Testis (tissue), 2 donors: ENCODE measurements at regions not wholly inside any gene's neighbourhood (a gene's known extent, or its start where the extent isn't known, plus 50 kb on each side); places are given as distances from the start of the nearest gene placed in this dataset.
"Not testable (repeated sequence)": the region's sequence is repeated elsewhere in the genome, so short reads cannot be mapped to it uniquely, and the experiment has no call there.

ENCODE experiments used
- DNase-seq: peaks from one replicate; pipeline ENCODE4 v3.0.0-alpha.2; 2019
- H3K27ac ChIP-seq, 2 donors: fragments of 200-600 bp; sonication (generic); one replicate each; pipeline ENCODE4 v1.5.1; 2019
- H3K27me3 ChIP-seq: fragments of 200-600 bp; sonication (generic); one replicate; pipeline ENCODE4 v1.5.1; 2019
- H3K36me3 ChIP-seq: fragments of 200-600 bp; sonication (generic); one replicate; pipeline ENCODE4 v1.5.1; 2017; ENCODE audit warnings: low read depth; ENCODE audit errors: missing control alignments
- H3K4me1 ChIP-seq: fragments of 200-600 bp; sonication (generic); one replicate; pipeline ENCODE4 v1.5.1; 2019
- H3K4me3 ChIP-seq, 2 donors: fragments of 200-600 bp; sonication (generic); one replicate each; pipeline ENCODE4 v1.5.1; 2017 to 2019
- H3K9me3 ChIP-seq: fragments of 200-600 bp; sonication (generic); one replicate; pipeline ENCODE4 v1.5.1; 2017
- POLR2A ChIP-seq: fragments of 450-650 bp; IDR thresholded peaks from one replicate; pipeline ENCODE4 v1.6.1; 2017; ENCODE audit warnings: antibody characterized with exemption, mild to moderate bottlenecking, moderate library complexity
- WGBS, 2 donors: methylation state at CpG; one replicate each; pipeline ENCODE4 v1.1.5; 2018; 5-methylcytosine and 5-hydroxymethylcytosine counted together
- intact Hi-C: fragments of 100-400 bp; cut with DNase I; formaldehyde crosslinking; loops from one replicate; pipeline ENCODE4 v1.15.1; 2023; ENCODE audit warnings: low total_unique reads
- TF ChIP-seq, protein P1 (sequence below), 3 experiments: fragments of 450-650 bp in 2 of 3; fragments of 200-600 bp in 1 of 3; sonication (generic) in 1 of 3; IDR thresholded peaks; one replicate each; pipeline ENCODE4 v1.5.1; 2016 to 2019; ENCODE audit warnings: antibody characterized with exemption in 3 of 3, mild to moderate bottlenecking in 2 of 3, moderate library complexity in 1 of 3

DNA sequence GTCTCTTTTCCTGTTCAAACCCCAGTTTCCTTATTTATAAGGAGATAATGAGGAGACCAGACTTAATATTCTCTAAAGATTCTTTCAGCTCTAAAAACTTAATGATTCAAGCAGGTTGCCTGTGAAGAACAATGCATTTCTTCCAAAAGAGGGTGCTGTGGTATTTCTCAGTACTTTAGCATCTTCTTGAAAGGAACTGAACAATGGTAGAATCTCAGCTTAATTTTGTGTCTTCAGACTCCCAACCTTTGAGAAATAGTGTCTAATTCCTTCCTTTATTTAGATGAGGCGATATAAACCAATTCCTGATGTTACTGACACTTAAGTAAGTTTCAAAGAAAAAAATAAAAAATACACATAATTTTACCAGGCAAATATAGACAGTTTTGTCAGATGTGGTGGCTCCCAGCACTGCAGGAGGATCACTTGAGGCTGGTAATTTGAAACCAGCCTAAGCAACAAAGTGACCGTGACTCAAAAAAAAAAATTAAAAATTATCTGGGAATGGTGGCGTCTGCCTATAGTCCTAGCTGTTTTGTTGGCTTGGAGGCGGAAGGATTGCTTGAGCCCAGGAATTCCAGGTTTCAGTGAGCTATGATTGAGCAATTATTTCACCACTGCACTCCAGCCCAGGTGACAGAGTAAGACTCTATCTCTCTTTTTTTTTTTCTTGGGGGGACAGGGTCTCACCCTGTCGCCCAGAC is 76.9 kb upstream of the PSMA6 start:
- TF ChIP-seq POLR2A, result no peak
- TF ChIP-seq, protein P1, sequence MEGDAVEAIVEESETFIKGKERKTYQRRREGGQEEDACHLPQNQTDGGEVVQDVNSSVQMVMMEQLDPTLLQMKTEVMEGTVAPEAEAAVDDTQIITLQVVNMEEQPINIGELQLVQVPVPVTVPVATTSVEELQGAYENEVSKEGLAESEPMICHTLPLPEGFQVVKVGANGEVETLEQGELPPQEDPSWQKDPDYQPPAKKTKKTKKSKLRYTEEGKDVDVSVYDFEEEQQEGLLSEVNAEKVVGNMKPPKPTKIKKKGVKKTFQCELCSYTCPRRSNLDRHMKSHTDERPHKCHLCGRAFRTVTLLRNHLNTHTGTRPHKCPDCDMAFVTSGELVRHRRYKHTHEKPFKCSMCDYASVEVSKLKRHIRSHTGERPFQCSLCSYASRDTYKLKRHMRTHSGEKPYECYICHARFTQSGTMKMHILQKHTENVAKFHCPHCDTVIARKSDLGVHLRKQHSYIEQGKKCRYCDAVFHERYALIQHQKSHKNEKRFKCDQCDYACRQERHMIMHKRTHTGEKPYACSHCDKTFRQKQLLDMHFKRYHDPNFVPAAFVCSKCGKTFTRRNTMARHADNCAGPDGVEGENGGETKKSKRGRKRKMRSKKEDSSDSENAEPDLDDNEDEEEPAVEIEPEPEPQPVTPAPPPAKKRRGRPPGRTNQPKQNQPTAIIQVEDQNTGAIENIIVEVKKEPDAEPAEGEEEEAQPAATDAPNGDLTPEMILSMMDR (IDR thresholded peaks at IDR 0.05), result peak in 1 of 3 experiments; percentile 34
- Histone ChIP-seq H3K27me3 (no peaks in the 10 kb centered on the region), H3K36me3 (no peaks in the 10 kb centered on the region), H3K4me3 (no peak overlapping the region), H3K4me1 (peaks cover 10% of the 10 kb centered on the region), H3K27ac (no peak overlapping the region), H3K9me3 (no peaks in the 10 kb centered on the region)
- DNase-seq, result no peak
- WGBS, 2 donors, result 71 to 72% methylated on average over 5 of the region's 5 CpGs
- intact Hi-C loops, result loop anchor here (10.0 kb wide), 1 partner anchor 190 kb away; the partner anchor contains the start of gene NFKBIA

DNA sequence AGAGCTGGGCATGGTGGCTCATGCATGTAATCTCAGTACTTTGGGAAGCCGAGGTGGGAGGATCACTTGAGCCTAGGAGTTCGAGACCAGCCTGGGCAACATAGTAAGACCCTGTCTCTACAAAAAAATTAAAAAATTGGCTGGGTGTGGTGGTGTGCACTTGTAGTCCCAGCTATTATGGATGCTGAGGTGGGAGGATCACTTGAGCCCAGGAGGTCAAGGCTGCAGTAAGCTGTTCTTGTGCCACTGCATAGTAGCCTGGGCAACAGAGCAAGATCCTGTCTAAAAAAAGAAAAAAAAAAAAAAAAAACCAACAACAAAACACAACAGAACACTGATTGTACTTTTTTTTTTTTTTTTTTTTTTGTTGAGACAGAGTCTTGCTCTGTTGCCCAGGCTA is 74.0 kb upstream of the PSMA6 start:
- not testable (repeated sequence) for H3K4me1 ChIP-seq, H3K36me3 ChIP-seq, H3K27ac ChIP-seq, H3K9me3 ChIP-seq, DNase-seq, H3K4me3 ChIP-seq, H3K27me3 ChIP-seq
- intact Hi-C loops, result loop anchor here (10.0 kb wide), 1 partner anchor 187 kb away; the partner anchor contains the start of gene NFKBIA
- 96 to 100% methylated on average over 2 of the region's 2 CpGs for WGBS, 2 donors

DNA sequence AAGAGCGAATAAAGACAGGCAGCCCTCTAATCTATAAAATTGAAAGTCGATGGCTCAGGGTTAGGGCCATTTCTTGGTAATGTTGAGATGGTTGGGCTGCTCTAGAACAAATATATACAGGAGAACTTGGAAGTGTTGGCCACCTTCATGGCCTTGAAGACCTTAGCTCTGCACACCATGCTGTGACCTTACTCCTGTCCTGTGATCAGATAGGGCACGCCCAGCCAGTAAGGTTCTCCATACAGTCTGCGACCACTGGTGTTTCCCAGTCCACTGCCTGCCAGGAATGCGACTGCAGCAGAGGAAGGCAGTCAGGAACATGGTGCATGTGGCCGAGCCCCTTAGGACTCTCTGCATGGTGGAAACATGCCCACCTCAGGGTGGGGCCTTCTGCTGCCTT is 73.2 kb upstream of the PSMA6 start:
- no peak for TF ChIP-seq POLR2A
- TF ChIP-seq, protein P1 (IDR thresholded peaks at IDR 0.05), result no peak
- no peak for DNase-seq
- peaks cover 4% of the 10 kb centered on the region for H3K4me1 ChIP-seq
- H3K27me3 ChIP-seq, result no peaks in the 10 kb centered on the region
- WGBS, 2 donors, result 96 to 98% methylated on average over 5 to 6 of the region's 6 CpGs
- intact Hi-C loops, result loop anchor here (10.0 kb wide), 1 partner anchor 186 kb away; the partner anchor contains the start of gene NFKBIA
- no peak overlapping the region for H3K4me3 ChIP-seq
- H3K9me3 ChIP-seq, result no peaks in the 10 kb centered on the region
- H3K36me3 ChIP-seq, result no peaks in the 10 kb centered on the region
- H3K27ac ChIP-seq, result no peak overlapping the region

DNA sequence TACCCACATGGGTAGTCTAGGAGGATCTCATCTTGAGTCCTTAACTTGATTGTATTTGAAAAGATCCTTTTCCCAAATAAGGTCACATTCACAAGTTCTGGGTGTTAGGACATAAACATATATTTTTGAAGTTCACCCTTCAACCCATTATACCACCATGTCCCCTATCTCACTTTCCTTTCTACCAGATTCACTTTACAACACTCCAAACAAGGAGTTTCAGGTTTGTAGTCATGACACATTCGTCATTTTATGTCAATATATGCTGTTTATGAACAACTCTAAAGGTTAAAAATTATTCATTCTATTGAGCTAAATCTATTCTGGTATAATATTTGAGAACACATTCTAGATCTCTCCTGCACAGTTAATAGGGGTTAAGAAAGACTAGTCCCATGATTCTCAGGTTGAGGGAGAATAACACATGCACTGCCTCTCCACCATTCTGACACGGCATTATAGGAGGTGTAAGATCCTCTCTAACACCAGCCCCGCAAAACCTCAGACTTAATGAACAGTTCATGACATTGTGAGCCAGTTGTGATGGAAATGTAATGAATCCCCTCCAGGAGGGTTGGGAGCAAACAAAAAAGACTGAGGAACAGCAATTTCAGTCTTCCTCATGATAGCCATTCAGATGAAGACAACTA is 72.0 kb upstream of the PSMA6 start:
- no peak for TF ChIP-seq POLR2A
- TF ChIP-seq, protein P1 (IDR thresholded peaks at IDR 0.05), result no peak
- Histone ChIP-seq H3K27me3 (no peaks in the 10 kb centered on the region), H3K4me1 (no peaks in the 10 kb centered on the region), H3K36me3 (no peaks in the 10 kb centered on the region), H3K9me3 (no peaks in the 10 kb centered on the region), H3K27ac (no peak overlapping the region), H3K4me3 (no peak overlapping the region)
- 93 to 99% methylated on average over 3 of the region's 3 CpGs for WGBS, 2 donors
- intact Hi-C loops, result no loop called here
- DNase-seq, result no peak

DNA sequence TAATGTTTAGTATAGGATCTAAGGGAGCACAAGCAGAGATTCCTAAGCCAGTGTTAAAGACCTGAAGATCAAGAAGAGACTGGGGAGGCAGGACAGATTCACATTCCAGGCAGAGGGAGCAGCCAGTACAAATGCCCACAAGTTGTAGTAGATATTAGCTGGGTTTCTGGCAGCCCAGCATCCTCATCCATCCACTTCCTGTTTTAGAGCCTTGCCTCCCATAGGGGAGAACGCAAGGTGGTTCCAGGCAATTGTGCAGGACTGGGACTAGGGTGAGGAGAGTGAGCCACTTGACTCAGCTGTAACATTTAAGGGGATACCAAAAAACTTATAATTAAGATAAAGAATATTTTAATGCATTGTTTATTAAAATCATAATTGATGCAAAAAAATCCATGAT is 71.3 kb upstream of the PSMA6 start:
- no peaks in the 10 kb centered on the region for H3K36me3 ChIP-seq
- TF ChIP-seq, protein P1 (IDR thresholded peaks at IDR 0.05), result no peak
- TF ChIP-seq POLR2A, result no peak
- H3K9me3 ChIP-seq, result no peaks in the 10 kb centered on the region
- WGBS, 2 donors, result 88 to 92% methylated on average over 1 of the region's 1 CpG
- intact Hi-C loops, result no loop called here
- no peak overlapping the region for H3K27ac ChIP-seq
- DNase-seq, result no peak
- H3K4me1 ChIP-seq, result no peaks in the 10 kb centered on the region
- no peaks in the 10 kb centered on the region for H3K27me3 ChIP-seq
- H3K4me3 ChIP-seq, result no peak overlapping the region
